ENCODE measurements at regions not wholly inside any gene's neighbourhood (a gene's known extent, or its start where the extent isn't known, plus 50 kb on each side); places are given as distances from the start of the nearest gene placed in this dataset.

DNA sequence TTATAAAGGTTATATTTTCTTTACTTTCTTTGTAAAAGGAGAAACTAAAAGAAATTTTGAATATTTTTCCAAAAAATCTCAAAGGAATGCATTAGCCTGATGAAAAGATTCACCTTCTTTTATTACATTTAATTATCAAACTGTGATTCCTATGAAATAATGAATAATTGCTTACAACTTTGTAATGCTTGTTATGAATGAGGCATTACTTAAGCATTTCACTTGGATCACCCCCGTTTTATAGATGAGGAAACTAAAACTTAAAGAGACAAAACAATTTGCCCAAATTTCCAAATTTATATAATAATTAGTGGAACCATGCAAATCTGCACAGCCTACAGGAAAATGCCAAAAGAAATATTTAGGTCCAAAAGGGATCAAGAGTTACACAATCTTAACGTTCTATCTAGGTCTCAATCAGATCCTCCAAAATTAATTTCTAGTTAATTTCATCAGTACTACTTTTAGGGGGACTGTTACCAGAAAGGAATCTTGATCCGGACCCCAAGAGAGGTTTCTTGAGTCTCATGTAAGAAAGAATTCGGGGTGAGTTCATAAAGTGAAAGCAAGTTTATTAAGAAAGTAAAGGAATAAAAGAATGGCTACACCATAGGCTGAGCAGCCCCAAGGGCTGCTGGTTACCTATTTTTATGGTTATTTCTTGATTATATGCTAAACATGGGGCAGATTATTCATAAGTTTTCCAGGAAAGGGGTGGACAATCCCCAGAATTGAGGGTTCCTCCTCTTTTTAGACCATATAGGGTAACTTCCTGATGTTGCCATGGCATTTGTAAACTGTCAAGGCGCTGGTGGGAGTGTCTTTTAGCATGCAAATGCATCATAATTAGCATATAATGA is 288.0 kb downstream of the ADGB start:
- no peak for DNase-seq

DNA sequence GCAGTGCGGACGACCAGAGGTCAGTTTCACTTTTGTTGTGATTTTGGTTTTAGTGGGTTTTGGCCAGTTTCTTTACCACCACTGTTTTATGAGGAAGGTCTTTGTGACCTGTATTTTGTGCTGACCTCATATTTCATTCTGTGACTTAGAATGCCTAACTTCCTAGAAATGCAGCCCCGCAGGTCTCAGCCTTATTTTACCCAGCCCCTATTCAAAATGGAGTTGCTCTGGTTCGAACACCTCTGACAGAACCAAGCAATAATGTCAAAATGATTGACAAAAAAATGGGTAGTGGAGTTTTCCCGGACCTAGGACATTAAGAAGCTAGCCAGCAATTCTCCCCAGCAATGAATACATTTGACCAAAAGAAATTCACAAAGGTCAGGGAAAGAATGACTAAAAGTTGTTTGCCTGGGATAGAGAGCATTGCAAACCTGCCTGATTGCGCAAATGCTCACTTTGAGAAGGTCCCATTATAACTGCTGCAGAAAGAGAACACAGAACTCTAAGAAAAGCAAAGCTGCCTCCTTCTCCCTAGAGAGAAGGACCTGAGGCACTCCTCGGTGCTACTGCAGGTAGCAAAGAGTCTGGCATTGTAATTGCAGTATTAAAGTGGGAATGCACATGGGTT is 288.8 kb downstream of the ADGB start:
- DNase-seq: no peak

DNA sequence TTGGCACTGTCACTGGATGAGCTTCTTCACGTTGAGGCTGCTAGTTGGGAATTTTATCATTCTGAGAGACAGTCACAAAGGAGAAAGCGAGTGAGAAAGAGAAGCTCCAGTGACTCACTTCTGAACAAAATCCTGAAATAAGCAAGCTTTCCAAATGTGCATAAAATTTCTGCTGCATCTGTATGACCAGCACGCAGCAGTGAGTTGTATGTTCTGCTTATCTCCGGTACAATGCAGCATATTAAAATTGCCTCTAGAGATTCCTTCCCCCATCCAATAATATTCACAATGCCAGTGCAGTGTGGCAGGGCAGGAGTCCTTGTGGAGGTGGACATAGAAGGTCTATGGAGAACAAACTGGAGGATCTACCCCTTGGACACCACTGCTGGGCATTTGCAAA is 290.5 kb downstream of the ADGB start:
- no peak for DNase-seq

DNA sequence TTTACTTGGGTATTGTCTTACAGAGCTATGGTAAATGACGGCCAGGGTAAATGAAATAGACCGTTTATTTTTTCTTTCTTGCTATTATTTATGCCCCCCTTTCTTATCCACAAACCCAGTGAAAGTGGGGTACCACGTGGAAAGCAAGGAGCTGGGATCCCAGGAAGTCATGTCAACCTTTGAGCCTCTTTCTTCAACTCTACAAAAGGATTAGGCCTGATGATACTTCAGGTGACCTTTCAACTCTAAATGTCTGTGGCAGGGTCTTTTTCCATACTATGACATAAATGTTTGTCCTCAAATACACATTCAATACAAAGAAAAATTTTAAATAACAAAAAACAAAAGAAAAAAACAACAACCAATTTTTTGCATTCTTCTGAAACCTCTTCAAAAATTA is 291.4 kb downstream of the ADGB start:
- no peak for DNase-seq

DNA sequence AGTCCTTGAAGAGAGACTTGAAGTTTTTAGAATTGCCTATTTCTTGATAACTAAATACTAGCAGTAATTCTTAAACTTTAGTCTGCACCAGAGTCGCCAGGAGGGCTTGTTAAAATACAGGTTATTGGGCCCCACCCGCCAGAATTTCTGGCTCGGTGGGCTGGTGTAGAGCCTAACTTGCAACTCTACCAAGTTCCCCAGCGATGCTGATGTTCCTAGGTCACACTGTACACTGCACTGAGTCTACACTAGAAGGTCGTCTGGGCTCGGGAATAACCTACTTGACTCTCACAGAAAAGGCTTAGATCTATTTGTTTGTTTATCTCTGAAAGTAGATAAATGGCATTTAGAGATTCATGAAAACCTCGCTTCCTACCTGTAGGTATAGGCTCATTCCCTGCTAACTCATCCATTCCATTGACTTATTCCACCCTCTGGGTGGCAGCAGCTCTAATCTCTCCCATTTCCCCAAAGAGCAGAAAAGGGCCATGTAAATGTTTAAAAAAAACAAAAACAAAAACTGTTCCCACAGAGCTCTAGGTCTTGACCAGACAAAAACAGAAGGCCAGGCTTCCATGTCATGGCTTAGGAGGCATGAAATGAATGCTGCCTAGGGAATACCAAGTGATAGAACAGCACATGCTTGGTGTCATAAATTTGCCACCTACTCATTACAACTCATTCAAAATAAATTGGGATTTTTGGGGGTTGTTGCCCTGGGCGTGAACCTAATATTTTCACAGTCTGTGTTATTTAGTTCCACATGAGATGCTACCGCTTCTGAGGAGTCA is 292.1 kb downstream of the ADGB start:
- DNase-seq: no peak

DNA sequence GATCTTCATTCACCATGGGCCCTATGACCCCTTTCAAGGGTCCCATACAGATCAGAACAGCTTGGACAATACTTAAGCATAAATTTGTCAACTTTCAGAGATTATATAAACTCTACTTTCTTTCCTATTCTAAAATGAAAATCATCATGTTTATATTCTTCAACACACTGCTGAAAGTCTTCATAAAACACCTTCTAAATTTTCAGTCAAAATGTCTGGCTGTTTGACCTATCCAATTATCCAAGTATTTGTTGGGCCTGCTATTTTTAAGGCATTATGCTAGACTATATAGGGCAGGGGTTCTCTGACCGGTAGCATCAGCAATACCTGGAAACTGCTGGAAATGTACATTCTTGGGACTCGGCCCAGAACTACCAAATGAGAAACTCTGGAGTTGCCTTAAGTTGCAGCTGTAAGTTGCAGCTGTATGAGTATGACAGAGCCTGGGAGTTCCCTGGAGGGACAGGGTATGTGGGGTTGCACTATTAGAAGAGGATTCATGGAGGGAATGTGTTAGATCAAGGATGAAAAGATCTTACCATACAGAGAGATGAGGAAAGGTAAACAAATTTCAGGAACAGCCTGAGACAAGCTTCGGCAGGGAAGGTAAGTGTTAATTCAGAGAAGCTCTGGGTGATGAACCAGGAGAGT is 293.0 kb downstream of the ADGB start:
- peak; percentile 9 for DNase-seq

DNA sequence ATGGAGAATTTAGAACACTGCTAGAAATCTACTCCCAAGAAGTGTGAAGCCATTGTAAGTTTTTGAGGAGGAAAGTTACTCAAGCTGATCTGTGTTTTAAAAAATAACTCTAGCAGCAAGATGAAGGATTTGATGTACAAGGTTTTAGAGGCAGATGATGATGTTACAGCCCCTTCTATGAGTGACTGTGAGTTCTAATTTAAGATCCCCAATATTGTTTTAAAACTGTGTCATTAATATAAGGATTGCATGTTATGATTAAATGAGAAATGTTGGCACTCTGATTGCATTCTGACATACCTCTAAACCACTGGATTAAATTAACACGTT is 293.5 kb downstream of the ADGB start:
- DNase-seq: no peak

DNA sequence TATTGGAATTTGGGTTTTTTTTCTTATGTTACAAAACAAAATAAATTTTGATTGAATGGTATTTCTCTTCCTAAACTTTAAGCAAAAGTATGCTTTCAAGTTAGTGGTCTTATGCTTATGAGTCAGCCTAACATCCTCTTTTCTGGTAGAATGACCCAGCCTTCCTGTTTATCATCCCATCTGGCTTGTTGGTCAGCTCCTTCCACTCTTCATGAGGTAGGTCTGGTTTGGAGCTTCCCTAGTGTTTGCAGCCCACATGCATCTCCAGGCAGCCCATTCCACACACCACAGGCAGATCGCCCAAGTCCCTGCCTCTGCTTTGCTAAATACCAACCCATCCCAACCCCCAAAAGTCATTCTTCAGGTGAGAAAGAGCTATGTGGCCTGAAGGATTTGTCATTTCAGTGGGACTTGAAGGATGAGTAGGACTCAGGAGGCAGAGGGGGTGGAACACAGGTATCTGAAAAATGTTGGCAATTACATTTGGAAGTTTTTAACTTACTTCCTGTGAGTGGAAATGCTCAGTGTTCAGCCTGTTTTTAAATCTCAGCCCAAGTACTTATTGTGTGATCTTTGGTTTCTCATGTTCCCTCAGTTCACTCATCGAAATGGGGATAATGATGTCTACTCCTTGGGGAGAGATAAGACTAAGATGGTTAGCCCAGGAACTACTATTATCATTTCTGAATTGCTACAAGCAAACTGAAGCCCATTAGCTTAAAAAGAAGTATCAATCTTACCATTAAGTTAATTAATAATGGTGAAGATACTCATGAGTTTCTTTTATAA is 294.0 kb downstream of the ADGB start:
- DNase-seq: no peak

DNA sequence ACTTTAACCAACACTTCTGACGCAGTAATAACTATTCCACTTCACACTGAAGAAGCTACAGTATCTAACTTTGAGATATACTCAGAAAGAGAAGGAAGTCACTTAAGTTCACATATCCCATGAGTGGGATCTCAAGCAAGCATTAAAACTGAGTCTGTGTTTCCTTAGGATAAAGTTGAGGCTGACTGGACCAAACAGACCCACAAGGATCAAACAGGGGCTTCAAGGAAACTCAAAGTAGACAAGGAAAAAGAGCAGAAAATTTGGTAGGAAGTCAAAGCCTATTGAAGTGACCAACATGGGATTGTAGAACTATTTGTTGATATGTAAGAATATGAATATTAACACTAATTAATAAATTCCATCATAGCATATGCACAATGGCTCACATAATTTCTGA is 294.9 kb downstream of the ADGB start:
- no peak for DNase-seq

DNA sequence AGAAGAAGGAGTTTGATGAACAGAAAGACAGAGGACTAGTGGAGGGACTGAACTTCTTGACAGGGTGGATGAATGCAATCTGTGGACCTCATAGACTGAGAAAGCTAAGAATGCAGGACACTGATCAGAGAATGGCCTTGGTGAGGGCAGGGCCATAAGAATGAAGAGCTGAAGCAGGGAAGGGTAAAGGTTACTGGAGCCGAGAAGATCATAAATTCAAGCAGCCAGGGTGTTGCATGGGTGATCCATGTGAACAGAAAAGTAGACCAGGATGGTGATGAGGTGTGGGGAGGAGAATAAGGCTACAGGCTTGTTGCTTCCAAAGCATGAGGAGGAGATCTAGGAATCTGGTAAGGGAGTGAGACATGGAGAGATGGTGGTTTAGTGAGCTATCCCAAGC is 295.9 kb downstream of the ADGB start:
- DNase-seq: no peak

DNA sequence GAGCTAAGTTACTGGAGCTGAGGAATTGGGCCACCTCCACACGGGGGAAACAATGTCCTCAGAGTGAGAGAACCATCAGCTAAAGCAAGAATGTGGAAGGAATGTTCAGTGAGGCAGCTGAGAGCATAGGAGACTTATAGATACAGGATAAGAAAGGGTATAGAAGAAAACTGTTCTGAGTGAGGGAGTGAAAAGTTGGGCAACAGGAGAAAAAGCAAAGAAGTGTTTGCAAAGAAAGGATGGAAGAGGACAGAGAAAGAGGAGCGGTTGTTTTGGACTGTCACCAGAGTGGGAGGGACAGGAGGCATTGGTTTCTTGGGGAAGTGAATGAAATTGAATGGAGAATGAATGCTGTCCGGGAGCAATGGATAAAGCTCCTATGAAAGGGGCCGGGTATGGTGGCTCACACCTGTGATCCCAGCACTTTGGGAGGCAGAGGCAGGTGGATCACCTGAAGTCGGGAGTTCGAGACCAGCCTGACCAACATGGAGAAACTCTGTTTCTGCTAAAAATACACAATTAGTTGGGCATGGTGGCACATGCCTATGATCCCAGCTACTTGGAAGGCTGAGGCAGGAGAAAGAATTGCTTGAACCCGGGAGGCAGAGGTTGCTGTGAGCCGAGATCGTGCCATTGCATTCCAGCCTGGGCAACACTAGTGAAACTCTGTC is 296.5 kb downstream of the ADGB start:
- DNase-seq: no peak

DNA sequence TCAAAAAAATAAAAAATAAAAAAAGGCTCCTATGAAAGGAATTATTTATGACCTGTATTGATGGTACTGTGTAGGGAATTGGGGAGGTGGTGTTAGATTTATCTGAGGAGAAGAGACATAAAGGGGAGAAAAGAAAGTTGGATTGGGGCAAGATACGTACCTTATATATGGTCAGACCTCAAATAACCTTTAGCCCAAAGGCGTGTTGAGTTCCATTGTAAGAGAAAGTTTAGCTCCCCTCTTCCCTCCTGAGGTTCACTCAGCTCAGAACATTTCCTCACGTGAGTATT is 296.9 kb downstream of the ADGB start:
- DNase-seq: no peak

DNA sequence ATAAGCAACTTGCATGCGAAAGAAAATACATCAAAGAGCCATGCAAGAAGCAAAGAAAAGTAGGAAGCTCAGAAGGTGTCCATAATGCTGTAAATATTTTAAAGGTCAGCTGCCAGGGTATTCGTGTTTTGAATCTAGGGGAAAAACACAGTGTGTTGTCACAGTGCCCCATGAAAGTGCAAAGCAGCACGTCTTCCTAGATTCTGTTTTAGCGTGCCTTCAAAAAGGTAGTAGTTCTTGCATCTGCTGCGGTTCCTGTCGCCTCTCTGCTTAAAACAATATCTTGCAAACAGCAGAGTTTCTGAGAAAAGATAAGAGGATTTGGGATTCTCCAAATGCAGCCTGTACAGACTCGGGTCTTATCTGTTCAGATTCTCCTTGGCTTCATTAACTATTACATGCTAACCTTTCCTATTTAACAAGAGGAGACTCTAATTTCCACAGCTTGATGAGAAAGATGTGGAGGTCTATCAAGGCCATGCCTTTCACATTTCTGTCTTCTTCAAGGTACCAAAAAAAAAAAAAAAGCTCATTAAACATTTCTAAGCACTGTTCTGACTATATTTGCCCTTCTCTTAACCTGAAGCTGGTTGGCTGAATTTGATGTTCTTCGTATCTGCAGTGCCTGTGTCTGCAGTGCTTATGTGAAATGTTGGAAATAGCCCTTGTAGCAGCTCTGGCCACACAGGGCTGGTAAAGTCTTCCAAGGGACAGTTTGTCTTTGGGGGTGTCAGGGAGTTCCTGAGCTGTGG is 297.5 kb downstream of the ADGB start:
- DNase-seq: no peak

DNA sequence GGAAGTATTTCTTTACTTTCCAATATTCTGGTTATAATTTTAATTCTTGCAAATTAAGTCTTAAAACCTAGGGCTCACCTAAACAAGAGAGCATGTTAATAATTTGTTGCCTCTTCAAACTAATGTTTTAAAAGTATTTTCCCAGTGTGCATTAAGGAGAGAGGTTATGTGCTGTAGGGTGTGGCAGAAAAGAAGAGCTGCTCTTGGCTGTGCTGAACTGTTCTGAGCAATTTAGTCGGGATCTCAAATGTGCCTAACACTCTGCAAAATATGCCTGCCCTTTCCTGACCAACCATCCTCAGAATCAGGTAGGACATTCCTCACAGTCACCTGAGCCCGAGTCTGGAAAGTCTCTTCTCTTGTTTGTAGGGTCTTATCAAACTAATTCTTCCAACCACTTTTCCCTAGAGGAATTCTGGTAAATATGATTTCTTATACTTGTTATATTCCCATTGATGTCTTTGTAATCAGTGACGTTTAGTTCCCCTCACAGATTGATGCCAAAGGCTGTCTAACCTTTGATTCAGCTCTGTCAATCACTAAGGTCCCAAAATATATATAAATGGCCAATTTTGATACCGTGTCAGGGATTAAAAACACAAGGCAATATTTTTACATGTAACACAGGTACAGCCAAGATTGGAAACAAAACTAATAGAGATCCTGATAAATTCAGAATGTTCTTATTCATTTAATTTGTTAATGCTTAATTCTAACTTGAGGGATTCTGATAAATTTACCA is 298.4 kb downstream of the ADGB start:
- no peak for DNase-seq

DNA sequence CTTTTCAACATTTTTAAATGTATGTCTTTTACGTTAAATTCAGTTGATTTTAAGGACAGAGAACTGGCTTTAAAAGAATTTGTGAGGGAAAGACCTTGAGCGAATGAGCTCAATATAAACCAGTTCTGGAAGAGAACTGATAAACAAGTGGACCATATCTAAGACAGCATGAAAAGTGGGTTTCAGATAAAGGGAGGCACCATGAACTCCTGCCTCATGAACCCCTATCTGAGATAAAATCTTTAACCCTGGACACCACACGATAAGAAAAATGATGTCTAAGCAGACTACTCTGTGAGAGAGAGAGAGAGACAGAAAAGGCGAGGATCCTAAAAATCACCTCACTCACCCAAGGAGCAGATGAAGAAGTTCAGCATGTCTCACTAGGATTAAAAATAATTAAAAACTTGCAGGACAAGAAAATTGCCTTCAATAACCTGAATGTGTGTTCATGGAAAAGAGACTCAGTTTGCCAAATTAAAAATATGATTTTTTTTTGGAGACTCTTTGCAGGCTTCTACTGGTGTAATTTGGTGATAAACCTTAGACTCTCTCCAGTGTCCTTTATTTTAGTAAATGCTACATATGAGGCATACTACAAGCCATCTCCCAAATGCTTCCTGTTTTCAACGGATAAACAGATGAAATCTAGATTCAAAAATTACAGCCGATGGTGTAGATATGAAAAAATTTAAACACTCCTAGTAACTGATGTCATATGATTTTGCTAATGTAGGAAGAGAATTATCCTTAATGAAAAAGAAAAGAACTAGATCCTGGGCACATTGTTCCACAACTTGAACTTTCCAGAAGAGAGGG is 299.5 kb downstream of the ADGB start:
- no peak for DNase-seq

DNA sequence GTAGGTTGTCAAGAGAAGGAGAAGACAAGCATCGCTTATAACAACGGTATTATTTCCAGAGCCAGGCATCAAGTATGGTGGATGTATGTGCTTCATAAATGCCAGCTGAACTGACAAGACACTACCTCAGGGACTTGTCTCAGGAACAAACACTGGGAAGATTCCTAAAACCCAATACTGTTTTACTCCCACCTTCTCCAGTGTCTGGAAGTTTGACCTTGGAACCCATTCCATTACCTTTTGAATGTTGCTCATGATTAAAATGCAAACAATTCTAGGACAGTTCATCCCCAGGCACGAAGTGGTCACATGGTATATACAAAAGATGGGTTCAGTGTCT is 300.1 kb downstream of the ADGB start:
- no peak for DNase-seq

DNA sequence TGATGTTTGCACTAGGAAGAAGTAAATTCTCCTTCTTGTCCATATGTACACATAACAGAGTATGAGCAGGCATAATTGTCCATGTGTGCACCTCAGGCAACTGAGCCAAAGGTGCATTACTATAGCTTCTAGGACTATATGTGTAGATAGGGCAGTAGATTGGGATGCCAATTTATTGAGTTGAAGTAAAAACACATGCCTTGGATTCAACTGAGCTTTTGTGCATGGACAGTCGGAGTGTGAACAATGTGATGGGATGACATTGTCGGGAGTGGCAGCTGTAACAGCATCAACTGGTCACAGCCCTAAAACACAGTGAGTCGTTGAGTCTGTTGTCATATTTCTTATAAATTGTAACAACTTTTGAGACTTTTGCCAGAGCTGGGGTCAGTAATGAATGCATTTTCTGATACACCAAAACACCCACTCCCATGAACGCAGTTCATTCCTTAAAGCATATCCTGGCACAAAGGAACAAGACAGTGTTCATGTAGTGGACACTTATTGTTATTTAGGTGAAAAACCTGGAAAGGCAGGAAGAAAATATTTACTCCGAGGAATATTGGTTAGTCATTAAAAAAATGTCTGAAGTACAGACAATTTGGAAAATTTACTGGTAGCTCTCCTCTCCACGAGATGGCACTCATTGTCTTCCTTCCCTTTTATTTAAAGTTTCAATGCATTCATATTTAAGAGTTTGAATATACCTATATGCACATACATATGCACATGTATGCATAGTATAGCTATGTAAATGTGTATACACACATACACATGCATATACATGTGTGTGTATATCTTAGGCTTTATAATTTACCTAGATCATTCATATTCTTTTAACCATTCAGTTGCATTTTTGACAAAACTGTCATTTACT is 302.0 kb upstream of the STXBP5 start:
- no peak for DNase-seq

DNA sequence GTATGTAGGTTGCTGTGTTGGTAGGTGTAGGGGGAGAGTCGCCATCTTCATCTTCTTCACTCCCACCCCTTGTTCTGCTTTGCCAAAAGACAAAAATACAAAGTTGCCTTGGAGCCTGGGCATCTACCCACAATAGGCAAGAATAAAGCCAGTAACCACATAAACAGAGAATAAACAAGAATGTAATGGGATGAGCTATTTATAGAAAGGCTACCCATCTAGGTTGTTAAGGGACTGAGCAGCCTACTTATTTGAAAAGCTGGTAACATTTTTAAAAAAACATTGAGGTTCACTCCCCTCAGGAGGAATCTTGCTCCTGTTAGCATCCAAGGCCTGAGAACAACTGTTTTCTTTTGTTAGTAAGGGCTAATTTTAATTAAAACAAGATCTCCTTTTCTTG is 301.4 kb upstream of the STXBP5 start:
- DNase-seq: no peak
